Esophagus squamous epithelium (tissue), 5 donors: ENCODE measurements at regions not wholly inside any gene's neighbourhood (a gene's known extent, or its start where the extent isn't known, plus 50 kb on each side); places are given as distances from the start of the nearest gene placed in this dataset.

ENCODE experiments used
- DNase-seq: peaks from one replicate; lab custom pipeline; 2025; lab: John Stamatoyannopoulos, UW
- H3K27ac ChIP-seq, 4 donors: fragments of 200-600 bp; sonication (generic); one replicate each; pipeline ENCODE4 v1.5.1; 2016 to 2019; ENCODE audit warnings: mild to moderate bottlenecking in 1 of 4
- H3K27me3 ChIP-seq, 4 donors: fragments of 200-600 bp; sonication (generic); 1 replicate in 3 of 4; 2 replicates in 1 of 4; pipeline versions ENCODE4 v1.5.1 to v1.6.0; 2017 to 2021; ENCODE audit warnings: antibody characterized with exemption in 1 of 4
- H3K36me3 ChIP-seq, 3 donors: fragments of 200-600 bp; sonication (generic); one replicate each; pipeline ENCODE4 v1.5.1; 2016 to 2019
- H3K4me1 ChIP-seq, 3 donors: fragments of 200-600 bp; sonication (generic); one replicate each; pipeline ENCODE4 v1.5.1; 2017 to 2019
- H3K4me3 ChIP-seq, 4 donors: fragments of 200-600 bp; sonication (generic); 1 replicate in 3 of 4; 2 replicates in 1 of 4; pipeline ENCODE4 v1.5.1; 2016 to 2019; ENCODE audit warnings: mild to moderate bottlenecking in 2 of 4, moderate library complexity in 1 of 4
- H3K9me3 ChIP-seq, 3 donors: fragments of 200-600 bp; sonication (generic); one replicate each; pipeline ENCODE4 v1.5.1; 2016 to 2019
- CTCF ChIP-seq, 6 experiments: fragments of 450-650 bp in 4 of 6; fragments of 200-600 bp in 2 of 6; sonication (generic) in 2 of 6; IDR thresholded peaks; one replicate each; pipeline ENCODE4 v1.5.1; 2016 to 2019; ENCODE audit warnings: antibody characterized with exemption in 6 of 6, mild to moderate bottlenecking in 4 of 6, moderate library complexity in 4 of 6
- POLR2A ChIP-seq, 4 donors: fragments of 450-650 bp; IDR thresholded peaks; one replicate each; pipeline ENCODE4 v1.6.1; 2017; ENCODE audit warnings: antibody characterized with exemption in 4 of 4, mild to moderate bottlenecking in 4 of 4, moderate library complexity in 3 of 4
- WGBS, 2 donors: methylation state at CpG; one replicate each; pipeline ENCODE4 v1.1.5; 2018; 5-methylcytosine and 5-hydroxymethylcytosine counted together
- intact Hi-C: fragments of 100-400 bp; cut with DNase I; formaldehyde crosslinking; loops from one replicate; pipeline ENCODE4 v1.15.0; 2022
- donor health status: DM: yes; HTN: yes; CAD: no.

- Histone ChIP-seq H3K9me3 (no peaks in the 10 kb centered on the region), H3K27ac (no peak overlapping the region), H3K36me3 (no peaks in the 10 kb centered on the region), H3K4me1 (no peaks in the 10 kb centered on the region), H3K27me3 (no peaks in the 10 kb centered on the region), H3K4me3 (no peak overlapping the region)
- DNase-seq: no peak
- TF ChIP-seq POLR2A (IDR thresholded peaks at IDR 0.05) (no peak), CTCF (IDR thresholded peaks at IDR 0.05) (no peak)
- 61 to 62% methylated on average over 3 of the region's 3 CpGs for WGBS, 2 donors
- intact Hi-C loops: no loop called here
These were observed 451.4 kb downstream of the PID1 start for GRCh38 chr2:228819701-228820100.

- Histone ChIP-seq H3K4me1 (no peaks in the 10 kb centered on the region), H3K4me3 (no peak overlapping the region), H3K9me3 (no peaks in the 10 kb centered on the region), H3K27ac (no peak overlapping the region), H3K27me3 (no peaks in the 10 kb centered on the region), H3K36me3 (no peaks in the 10 kb centered on the region)
- no peak for DNase-seq
- no peak for TF ChIP-seq POLR2A (IDR thresholded peaks at IDR 0.05)
- TF ChIP-seq CTCF (IDR thresholded peaks at IDR 0.05): no peak
- WGBS, 2 donors: 65 to 80% methylated on average over 5 of the region's 5 CpGs
- intact Hi-C loops: no loop called here
These were observed 468.7 kb downstream of the PID1 start for GRCh38 chr2:228802181-228803071.

DNA sequence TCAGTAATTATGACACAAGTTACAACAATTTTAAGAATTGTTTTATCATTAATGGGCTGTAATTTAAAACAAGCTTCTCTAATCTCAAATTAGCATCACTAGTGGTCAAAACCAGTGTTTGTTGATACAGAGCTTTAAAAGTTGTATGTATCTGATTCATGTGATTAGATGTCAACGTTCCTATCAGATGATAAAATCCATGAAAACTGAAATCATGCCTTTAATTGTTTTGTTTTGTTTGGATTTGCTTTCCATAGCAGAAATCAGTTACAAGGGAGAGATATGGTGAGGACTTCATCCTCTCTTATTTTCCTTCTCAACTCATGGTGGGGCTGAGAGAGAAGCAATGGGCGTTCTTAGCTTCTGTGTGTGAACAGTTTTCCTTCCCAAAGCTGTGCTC is 469.6 kb downstream of the PID1 start:
- no peak for DNase-seq
- TF ChIP-seq CTCF (IDR thresholded peaks at IDR 0.05) (no peak), POLR2A (IDR thresholded peaks at IDR 0.05) (no peak)
- no peaks in the 10 kb centered on the region for H3K36me3 ChIP-seq
- no peak overlapping the region for H3K4me3 ChIP-seq
- H3K9me3 ChIP-seq: no peaks in the 10 kb centered on the region
- no peaks in the 10 kb centered on the region for H3K27me3 ChIP-seq
- H3K27ac ChIP-seq: no peak overlapping the region
- intact Hi-C loops: no loop called here
- 17 to 22% methylated on average over 2 of the region's 2 CpGs for WGBS, 2 donors
- H3K4me1 ChIP-seq: no peaks in the 10 kb centered on the region

DNA sequence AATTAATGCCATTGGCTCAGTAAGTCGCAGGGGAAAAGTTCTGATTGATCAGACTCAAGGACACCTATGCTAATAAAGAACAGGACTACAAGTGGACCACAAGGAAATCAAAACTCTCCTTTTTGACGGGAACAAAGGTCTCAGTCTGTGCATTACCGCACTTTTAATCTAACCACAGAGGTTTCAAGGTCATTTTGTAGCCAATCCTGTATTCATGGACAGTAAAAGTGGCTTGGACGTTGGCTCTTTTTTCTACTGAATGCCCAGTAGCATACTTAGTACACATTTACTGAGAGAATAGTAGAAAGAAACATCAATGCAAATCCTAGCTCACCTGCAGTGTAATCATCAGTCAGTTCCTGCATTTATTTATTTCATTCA is 471.9 kb downstream of the PID1 start:
- intact Hi-C loops: no loop called here
- TF ChIP-seq POLR2A (IDR thresholded peaks at IDR 0.05) (no peak), CTCF (IDR thresholded peaks at IDR 0.05) (no peak)
- no peaks in the 10 kb centered on the region for H3K27me3 ChIP-seq
- H3K4me1 ChIP-seq: no peaks in the 10 kb centered on the region
- 58 to 73% methylated on average over 4 of the region's 4 CpGs for WGBS, 2 donors
- no peak overlapping the region for H3K27ac ChIP-seq
- H3K9me3 ChIP-seq: no peaks in the 10 kb centered on the region
- no peak for DNase-seq
- H3K4me3 ChIP-seq: no peak overlapping the region
- H3K36me3 ChIP-seq: no peaks in the 10 kb centered on the region

DNA sequence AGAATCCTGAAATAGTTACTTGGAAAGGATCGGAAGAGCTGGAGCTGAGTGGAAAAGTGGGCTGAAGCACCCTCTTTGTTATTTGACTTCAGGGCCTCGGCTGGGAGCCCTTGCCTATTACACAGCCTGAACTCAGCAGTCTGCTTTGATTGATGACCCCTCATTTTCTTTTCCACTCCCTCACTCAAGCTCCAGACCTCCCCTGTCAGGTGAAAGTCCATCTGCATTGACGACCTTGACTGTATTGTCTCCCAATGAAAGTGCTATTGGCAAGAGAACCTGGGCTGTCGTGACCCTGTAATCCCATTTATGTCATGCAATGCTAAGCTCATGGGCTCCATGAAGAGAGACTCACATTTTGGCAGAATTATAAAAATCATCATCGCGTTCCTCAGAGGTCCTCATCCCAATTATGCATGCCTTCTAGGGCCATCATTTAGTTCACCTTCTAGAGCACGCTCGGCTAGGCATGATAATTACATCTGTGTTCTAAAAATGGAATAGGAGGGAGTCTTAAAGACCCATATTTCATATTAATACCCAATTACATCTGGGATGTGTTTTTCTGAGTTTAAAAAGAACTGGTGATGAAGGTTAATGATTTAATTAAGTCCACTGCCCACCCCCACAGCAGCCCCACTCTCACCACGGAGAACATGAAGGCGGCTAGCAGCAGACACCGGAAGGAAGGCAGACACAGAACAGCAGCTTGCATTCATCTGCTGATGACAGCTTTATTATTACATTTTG is 472.5 kb downstream of the PID1 start:
- H3K4me3 ChIP-seq: no peak overlapping the region
- H3K9me3 ChIP-seq: no peaks in the 10 kb centered on the region
- TF ChIP-seq POLR2A (IDR thresholded peaks at IDR 0.05): no peak
- TF ChIP-seq CTCF (IDR thresholded peaks at IDR 0.05): no peak
- intact Hi-C loops: no loop called here
- H3K4me1 ChIP-seq: no peaks in the 10 kb centered on the region
- no peaks in the 10 kb centered on the region for H3K27me3 ChIP-seq
- WGBS, 2 donors: 67 to 74% methylated on average over 11 of the region's 11 CpGs
- no peak overlapping the region for H3K27ac ChIP-seq
- no peaks in the 10 kb centered on the region for H3K36me3 ChIP-seq
- no peak for DNase-seq
